Activated CD4-positive, CD25-positive, alpha-beta regulatory T cell treated with anti-CD3 and anti-CD28 coated beads, Interleukin-2, amount 50 U/mL, for 24 hours (primary cell): ENCODE measurements at regions not wholly inside any gene's neighbourhood (a gene's known extent, or its start where the extent isn't known, plus 50 kb on each side); places are given as distances from the start of the nearest gene placed in this dataset.
"Not testable (repeated sequence)": the region's sequence is repeated elsewhere in the genome, so short reads cannot be mapped to it uniquely, and the experiment has no call there.

Experiments used
- ATAC-seq, 2 donors: fragments of 150-1000 bp; cut with Tn5 transposase; one replicate each; pipeline ENCODE4 v1.10.0; 2021; ENCODE audit warnings: mild to moderate bottlenecking in 1 of 2, moderate library complexity in 1 of 2

- ATAC-seq, result no peak
Measured at GRCh38 chr6:84916704-84917103, 152.3 kb upstream of the TBX18 start.

GRCh38 chr6:84912472-84913322 is 148.3 kb upstream of the TBX18 start:
- ATAC-seq, result no peak

GRCh38 chr6:84910906-84911607 is 146.7 kb upstream of the TBX18 start:
- no peak for ATAC-seq

GRCh38 chr6:84908304-84908904 is 144.0 kb upstream of the TBX18 start:
- no peak for ATAC-seq

GRCh38 chr6:84906514-84906913 is 142.1 kb upstream of the TBX18 start:
- ATAC-seq, result no peak

- ATAC-seq, result no peak
Measured at GRCh38 chr6:84905823-84906222, 141.4 kb upstream of the TBX18 start.

GRCh38 chr6:84902354-84902928 is 138.0 kb upstream of the TBX18 start:
- ATAC-seq, result no peak

- ATAC-seq, result no peak
Measured at GRCh38 chr6:84897988-84898594, 133.7 kb upstream of the TBX18 start.

- no peak for ATAC-seq
Measured at GRCh38 chr6:84897011-84897410, 132.6 kb upstream of the TBX18 start.

- no peak for ATAC-seq
Measured at GRCh38 chr6:84892671-84893070, 128.3 kb upstream of the TBX18 start.

- ATAC-seq, result no peak
Measured at GRCh38 chr6:84882768-84883766, 118.7 kb upstream of the TBX18 start.

- not testable (repeated sequence) for ATAC-seq
Measured at GRCh38 chr6:84879385-84879784, 115.0 kb upstream of the TBX18 start.

GRCh38 chr6:84877515-84878210 is 113.3 kb upstream of the TBX18 start:
- no peak for ATAC-seq

GRCh38 chr6:84876723-84877514 is 112.5 kb upstream of the TBX18 start:
- no peak for ATAC-seq

GRCh38 chr6:84872996-84873723 is 108.8 kb upstream of the TBX18 start:
- no peak for ATAC-seq

GRCh38 chr6:84871925-84872324 is 107.5 kb upstream of the TBX18 start:
- ATAC-seq, result no peak

GRCh38 chr6:84870672-84871071 is 106.3 kb upstream of the TBX18 start:
- ATAC-seq, result no peak

GRCh38 chr6:84868149-84868548 is 103.8 kb upstream of the TBX18 start:
- ATAC-seq, result no peak

GRCh38 chr6:84867521-84867920 is 103.1 kb upstream of the TBX18 start:
- no peak for ATAC-seq
